HG03469 (cell line): ENCODE measurements at regions not wholly inside any gene's neighbourhood (a gene's known extent, or its start where the extent isn't known, plus 50 kb on each side); places are given as distances from the start of the nearest gene placed in this dataset.
"Not testable (repeated sequence)": the region's sequence is repeated elsewhere in the genome, so short reads cannot be mapped to it uniquely, and the experiment has no call there.

ENCODE experiments used
- ATAC-seq: cut with Tn5 transposase; IDR thresholded peaks from one replicate; pipeline ENCODE4 v1.9.1; 2021; ENCODE audit warnings: mild to moderate bottlenecking, moderate library complexity, moderate number of reproducible peaks; ENCODE audit not compliant: unreplicated experiment

DNA sequence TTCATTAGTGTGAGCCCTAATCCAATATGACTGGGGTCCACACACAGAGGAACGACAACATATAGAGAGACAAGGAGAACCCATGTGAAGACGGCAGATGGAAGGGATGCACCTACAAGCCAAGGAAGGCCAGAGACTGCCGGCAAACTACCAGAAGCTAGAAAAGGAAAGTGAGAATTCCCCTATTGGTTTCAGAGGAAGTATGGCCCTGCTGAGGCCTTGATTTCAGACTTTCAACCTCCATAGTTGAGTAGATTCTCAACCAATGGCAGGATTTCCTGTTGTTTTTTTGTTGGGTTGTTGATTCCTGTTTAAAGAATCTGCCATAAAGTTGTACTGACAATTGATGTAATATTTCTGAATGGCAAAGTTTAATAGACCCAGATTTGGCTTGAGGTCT lies 241.5 kb downstream of the SATB2 start:
- peak; percentile 54 for ATAC-seq

DNA sequence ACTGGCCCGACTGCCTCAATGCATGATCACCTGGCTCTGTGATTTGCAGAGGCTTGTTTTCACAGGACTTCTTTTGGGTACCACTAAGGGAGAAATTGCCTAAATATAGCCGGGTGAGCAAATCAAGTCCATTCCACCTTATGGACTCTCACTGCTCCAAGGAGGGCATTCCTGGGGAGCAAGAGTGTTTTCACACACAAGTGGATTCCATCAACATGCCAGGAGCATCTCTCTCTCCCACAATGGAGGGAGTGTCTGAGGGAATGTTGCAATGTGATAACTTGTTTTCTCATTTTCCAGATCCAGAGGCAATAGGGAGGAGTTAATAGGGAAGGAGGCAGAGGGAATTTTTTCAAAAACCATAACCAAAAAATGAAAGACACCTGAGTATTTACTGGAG lies 250.7 kb downstream of the SATB2 start:
- ATAC-seq = no peak

DNA sequence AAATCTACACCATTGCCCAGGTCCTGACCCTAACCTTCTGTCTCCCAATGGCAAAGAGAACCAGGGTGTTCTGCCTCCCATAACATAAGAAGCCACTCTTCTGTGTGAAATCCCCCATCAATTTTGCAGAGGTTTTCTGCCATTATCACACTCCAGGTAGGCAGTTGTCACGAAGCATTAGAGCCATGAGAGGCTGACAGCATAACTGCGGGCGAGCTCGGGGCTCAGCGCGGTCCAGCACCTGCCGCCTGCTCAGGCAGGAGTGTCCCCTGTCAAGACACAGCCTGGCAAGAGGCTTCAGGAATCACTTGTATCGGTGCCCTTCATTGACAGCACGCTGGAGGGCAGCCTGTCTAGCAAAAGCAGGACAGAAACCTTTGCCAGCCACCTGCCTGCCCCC lies 251.2 kb downstream of the SATB2 start:
- no peak for ATAC-seq

DNA sequence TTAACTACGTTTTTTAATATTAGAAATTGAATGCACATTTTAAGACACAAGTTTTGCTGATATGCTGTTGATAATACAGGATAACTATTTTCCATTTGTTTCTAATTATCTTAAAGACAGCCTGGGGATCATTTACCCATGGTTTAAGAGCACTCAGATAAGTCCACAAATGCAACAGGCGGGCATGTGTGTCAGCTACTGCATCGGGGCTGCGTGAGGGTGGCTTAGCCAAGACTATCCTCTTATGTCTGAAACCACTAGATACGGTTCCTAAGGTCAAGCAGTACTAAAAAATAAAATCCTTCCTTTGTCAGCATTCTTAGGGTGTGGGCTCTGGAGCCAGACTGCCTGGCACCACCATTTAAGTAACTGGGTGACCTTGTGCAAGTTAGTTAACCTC lies 254.8 kb downstream of the SATB2 start:
- ATAC-seq = no peak

DNA sequence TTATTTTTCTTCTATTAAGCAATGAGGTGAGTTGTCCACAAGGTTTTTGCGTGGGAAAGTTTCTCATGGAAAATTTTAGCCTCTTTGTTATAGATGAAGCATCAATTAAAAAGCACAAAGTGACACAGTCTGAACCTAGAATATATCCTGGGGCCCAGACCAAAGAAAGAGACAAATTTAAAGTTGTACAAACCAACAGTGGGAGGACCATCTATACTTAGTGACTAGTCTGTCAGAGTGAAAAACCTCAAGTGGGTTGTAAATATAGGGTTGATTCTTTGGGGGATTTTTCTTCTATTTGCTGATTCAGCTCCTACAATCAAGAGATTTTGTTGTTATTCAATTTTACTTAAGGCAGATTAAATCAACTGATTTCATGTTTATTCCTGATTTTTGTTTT lies 256.2 kb downstream of the SATB2 start:
- ATAC-seq = peak; percentile 62

DNA sequence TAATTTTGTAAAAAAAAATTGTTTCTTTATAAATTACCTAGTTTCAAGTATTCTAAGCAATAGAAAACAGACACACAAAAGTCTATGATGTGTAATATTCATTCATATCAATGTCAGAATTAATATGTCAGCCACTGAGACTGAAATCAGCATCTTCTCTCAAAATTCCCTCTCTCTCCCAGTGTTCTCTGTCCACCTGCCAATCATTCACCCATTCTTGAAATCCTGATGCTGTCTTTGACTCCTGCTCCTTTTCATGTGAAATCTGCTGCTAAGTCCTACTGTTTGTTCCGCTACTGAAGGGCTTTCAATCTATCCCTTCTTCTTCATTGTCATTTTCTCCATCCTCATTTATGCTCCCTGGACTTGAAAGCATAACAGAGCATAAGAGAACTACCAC lies 257.9 kb downstream of the SATB2 start:
- no peak for ATAC-seq

DNA sequence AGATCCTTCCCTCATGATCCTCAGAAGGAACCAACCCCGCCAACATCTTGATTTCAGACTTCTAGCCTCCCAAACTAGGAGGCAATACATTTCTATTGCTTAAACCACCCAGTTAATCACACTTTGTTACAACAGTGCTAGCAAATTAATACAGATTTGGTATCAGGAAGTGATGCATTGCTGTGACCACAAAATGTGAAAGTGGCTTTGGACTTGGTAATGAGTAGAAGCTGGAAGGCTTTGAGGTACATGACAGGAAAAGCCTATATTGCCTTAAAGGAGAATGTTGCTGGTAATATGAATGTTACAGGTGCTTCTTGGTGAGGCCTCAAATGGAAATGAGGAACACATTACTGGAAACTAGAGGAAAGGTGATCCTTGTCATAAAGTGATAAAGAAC lies 260.3 kb downstream of the SATB2 start:
- no peak for ATAC-seq

DNA sequence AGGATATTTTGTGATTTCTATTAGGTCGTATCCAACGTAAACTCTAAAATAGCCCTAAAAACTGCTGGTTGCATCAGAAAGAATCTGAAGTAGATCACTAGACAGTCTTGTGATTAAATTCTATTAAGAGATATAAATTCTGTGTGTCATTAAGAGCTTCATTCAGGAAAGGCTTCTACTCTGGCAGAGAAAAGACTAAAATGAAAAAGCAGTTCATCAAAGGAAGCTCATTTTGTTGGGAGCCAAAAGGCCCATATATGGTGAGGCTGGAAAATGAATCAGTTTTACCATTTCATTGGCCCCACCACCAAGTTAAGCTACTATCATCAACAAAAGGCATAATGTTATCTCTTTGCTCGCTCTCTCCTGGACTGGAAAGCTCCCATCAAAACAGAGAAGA lies 261.1 kb downstream of the SATB2 start:
- ATAC-seq = no peak

DNA sequence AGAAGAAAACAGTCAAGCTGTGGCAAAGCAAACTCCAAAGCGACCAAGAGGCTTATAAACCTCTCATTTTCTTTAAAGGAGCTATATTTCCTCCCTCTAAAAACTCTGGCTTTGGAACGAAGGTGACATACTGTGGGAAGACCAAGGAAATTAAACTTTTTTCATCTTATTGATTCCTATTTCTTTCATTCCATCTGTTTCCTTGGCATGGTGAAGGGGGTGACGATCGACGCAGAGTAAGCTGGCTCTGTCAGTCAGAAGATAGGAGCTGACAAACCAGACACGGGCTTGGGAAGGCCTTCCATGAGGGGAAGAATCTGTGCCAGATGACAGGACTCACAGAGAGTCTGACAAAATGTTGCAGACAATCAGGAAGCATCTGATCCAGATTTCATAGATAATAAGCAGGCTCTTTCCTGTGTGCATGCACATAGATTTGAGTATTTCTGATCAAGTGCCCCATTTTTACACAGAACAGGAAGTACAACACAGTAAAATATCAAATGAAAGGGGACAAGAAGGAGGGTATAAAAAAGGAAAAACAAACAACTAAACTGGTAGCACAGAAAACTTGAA lies 261.7 kb downstream of the SATB2 start:
- no peak for ATAC-seq

DNA sequence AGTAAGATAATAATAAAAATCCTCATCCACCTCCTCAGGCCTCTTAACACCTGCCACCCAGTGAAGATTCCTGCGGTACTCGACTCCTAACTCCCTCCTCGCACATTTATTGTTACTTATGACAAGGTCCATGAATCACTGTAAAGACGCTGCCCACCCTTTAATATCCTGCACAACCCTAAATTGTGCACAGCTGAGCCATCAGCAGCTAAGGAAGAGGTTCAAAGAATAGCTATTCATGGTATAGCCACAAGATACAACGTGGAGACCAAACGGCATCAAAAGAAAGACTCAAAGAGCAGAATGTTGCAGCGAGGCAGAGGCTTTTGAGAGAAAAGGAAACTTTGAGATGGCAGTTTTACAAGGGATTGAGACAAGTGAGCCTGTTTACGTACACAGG lies 266.3 kb downstream of the SATB2 start:
- no peak for ATAC-seq

DNA sequence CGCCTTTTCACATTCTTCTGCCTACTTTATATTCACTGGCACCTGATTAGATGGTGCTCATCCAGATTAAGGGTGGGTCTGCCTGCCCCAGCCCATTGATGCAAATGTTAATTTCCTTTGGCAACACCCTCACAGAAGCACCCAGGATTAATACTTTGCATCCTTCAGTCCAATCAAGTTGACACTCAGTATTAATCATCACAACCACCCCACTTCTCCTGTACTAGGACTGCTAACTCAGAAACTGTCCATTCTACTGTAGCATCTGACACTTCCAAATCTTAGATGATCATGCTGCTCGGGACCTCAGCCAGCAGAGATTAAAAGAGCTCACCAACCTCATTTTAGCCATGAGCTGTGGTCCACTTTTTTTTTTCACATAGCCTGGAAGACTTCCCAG lies 268.5 kb downstream of the SATB2 start:
- ATAC-seq = no peak

DNA sequence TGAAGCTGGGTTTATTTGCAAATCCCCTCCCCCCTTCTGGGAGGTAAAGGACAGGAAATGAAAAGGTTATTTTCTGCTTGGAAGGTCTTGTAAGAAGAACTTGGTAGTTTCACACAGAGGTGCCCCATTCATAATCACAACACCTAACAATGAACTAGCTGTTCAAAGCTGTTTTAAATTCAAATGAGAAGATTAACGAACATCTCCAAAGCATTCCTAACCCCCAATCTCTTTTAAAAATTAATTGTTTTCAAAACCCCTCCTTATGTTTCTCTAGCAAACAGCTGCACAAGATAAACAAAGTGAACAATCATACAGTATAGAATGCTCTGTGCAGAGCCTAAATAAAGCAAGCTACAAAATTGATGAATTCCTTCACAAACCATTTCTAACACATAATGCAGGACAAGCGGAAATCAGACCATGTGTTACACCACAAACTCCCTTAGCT lies 271.4 kb downstream of the SATB2 start:
- no peak for ATAC-seq

DNA sequence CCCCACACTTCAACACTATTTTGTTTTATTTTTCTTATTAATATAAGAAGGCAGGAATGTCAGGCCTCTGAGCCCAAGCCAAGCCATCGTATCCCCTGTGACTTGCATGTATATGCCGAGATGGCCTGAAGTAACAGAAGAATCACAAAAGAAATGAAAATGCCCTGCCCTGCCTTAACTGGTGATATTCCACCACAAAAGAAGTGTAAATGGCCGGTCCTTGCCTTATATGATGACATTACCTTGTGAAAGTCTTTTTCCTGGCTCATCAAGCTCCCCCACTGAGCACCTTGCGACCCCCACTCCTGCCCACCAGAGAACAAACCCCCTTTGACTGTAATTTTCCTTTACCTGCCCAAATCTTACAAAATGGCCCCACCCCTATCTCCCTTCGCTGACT lies 272.6 kb downstream of the SATB2 start:
- not testable (repeated sequence) for ATAC-seq

DNA sequence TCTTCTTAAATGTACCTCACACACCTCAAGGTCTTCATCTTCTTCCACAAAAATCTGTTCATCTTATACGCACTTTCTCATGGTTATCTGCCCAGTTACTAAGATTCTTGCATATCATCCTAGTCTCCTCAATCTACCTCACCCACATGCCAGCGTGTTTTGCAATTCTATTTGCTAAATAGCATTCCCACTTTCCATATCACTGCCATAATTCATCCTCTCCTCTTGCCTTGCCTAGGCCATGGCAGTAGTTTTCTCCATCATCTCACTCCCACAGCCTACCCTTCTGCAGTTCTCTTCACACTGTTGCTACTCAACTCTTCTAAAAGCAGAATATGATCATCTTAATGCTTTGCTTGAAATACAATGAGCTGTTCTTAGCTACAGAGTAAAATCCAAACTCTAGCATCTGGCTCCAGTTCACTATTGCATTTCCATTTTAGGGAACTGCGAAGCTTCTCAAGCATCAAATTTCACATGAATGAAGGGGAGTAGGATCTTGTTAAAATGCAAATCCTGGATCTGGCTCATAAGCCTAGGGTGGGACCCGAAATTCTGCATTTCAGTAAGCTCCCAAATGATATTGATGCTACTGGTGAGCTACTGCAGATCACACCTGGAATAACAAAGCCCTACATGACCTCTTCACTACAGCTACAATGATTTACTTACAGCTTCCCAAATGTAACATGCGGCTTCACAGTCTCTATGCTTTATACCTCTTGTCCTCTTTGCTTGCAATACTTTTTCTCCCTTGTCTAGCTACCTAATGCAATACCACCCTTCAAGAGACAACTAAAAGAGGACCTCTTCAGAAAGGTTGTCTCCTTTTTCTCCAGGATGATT lies 293.9 kb downstream of the SATB2 start:
- no peak for ATAC-seq

DNA sequence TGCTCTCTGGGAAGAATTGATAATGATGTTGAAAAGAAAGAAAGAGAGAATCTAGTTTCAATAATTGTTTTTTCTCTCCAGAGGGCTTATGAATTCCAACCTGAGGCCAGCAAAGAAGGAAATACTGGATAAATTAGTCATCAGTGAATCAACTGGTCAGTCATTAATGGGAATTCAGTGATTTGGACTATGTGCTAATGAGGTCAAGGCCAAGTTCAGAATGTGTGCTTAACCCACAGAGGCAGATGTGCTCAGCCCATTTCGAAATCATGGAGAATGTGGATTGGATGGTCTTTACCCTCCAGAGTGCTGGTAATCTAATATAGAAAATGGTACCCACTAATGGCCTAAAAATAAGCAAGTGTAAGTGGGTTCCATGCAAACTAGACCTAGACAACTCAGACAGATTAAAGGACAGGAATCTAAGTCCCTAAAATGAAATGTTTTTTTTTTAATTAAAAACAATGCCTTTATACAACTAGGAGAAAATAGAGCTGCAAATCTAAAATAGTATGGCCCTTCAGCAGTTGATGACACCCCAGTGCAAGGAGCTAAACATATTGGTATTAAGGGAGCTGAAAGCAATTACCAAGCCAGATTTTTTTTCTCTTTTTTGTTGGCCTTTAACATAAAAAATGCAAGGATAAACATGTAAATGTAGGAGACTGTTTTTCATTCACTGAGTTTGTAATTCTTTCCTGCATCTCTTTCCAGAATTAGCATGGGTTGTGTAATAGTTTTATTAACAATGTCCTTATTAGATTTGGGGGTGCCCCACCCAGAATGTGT lies 296.9 kb downstream of the SATB2 start:
- ATAC-seq = no peak

DNA sequence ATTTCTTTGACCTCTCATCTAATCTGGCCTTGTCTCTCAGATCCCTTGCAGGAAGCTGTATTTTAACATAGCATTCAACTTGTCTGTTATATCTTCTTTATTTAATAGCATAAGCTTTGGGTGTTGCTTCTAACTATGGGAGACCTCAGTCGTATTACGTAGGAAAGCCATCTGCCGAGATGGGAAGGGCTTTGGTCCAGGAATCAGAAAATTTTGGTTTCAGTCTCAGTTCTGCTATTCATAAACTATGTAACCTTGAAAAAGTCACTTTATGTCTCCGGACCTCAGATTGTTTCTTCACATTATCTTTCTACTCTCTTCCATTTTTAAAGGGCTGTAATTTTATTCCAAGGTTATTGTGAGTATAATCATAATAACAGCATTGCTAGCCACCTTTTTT lies 297.7 kb downstream of the SATB2 start:
- no peak for ATAC-seq

DNA sequence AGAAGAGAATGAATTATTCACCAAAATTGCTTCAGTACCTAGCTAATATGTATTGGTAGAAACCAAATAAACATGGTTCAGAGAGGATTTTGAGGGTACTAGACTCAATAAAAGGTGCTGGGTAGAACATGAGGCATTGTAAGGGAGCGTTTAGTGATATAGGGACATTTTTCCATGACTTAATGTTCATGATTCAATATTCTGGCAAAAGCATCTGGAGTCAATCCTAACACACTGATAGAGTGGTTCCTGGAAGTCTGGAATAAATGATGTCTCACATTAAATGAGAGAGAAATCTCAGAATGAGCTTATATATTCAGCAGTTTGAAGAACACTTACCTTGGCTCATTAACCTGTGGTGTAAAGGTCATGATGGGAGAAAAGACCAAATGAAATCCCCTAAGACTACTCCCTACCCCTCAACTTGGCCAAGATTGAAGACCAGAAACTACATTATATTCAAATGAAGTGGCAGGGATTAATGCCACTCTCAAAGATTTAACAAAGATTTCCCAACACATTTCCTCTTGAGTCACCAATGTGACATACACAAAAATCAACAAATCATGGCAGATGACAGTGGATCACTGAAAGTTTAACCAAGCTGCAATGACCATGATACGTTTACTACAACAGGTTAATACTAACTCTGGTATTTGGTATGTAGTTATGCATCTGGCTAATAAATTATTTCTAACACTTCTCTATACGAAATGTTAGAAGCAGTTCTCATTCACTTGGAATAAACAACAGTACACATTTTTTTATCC lies 309.5 kb downstream of the SATB2 start:
- ATAC-seq = no peak

DNA sequence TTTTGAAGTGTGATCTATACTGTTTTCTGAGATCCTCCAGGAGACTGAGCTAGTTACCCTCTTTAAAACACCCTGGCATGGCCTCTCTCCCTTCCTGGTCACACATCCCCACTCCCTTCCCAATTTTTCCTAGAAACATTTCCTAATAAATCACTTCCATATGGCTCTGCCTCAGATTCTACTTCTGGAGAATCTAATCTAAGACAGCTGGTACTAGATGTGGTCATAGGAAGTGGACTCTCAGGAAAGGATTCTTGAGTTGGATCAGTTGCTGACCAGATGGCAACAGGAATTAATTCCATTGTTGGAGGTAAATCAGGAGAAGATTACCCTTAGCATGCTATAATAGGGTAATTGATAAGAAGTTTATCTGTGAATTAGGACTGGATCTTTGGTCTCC lies 310.5 kb downstream of the SATB2 start:
- ATAC-seq = no peak

DNA sequence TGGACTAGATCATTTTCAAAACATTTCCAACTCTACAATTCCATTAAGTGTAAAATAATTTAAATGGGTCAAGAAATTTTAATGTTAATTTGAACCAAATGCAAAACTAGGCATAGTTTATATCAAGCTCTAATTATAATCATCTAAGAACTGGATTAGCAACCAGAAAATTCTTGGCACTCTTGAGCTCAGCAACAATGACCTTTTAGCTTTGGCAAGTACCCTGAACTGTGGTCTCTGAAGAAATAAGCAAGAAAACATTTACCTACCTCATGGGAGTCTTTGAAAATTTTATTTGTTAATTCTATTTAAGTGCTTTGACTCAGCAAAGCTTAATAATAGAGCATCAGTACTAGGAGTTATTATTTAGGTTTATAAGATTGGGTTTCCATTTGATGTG lies 313.2 kb downstream of the SATB2 start:
- no peak for ATAC-seq

DNA sequence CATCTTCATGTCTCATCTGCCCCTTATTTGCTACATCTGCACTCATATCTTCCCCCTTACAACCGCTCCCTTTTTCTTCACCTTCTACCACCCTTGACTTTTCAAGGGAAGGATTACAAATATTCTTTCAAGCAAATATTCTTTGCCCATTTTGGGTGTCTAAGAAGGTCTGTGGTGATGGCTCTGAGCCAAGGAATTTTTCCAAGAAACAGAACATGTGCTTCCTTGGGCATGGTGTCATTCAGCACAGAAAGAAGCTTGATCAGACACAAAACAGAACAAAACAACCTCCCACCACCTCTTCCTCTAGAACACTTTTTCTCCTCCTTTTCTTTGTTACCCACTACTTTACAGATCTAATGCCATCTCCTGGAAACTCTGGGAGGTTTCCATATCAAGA lies 313.7 kb downstream of the SATB2 start:
- no peak for ATAC-seq

DNA sequence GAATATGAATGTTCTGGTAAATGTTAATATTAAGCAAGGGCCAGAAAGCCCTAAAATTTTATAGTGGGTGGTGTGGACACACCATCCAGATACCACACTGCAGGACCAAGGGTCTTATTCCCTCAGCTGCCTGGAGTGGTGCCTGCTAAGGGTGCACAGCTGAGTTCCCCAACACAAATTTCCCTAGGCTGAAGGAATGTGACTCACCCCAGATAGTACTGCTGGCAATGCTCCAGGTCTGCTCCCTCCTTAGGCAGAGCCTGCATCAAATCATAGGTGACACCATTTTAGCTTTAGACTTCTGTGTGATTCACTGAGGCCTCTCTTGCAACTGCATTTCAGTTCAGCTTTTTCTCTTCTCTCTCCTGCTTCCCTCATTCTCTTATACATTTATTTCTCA lies 321.1 kb downstream of the SATB2 start:
- no peak for ATAC-seq
